Esophagus muscularis mucosa (tissue), 3 donors: ENCODE measurements at regions not wholly inside any gene's neighbourhood (a gene's known extent, or its start where the extent isn't known, plus 50 kb on each side); places are given as distances from the start of the nearest gene placed in this dataset.

ENCODE experiments used
- EP300 ChIP-seq: sonication (generic); formaldehyde crosslinking; IDR thresholded peaks from one replicate; pipeline ENCODE4 v1.6.1; 2017; ENCODE audit warnings: antibody characterized with exemption
- POLR2A ChIP-seq: fragments of 450-650 bp; IDR thresholded peaks from one replicate; pipeline ENCODE4 v1.6.1; 2017; ENCODE audit warnings: antibody characterized with exemption, moderate library complexity, mild to moderate bottlenecking, low read depth
- POLR2AphosphoS5 ChIP-seq, 2 donors: sonication (generic); formaldehyde crosslinking; IDR thresholded peaks; one replicate each; pipeline ENCODE4 v1.6.1; 2017; ENCODE audit warnings: antibody characterized with exemption in 2 of 2

DNA sequence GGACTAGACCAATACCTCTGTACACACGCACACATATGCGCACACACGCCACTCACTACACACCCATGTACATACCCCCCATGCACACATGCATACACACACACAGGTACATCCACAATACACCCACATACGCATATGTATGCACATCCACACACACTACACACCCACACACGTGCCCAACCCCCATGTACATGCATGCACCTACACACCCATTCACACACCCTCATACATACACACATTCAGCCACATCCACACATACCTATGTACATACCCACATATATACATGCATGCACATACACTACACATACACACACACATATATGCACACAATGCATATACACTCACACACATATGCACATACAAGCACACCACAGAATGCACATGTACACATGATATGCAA lies 107.1 kb downstream of the GADD45G start:
- no peak for TF ChIP-seq EP300
- TF ChIP-seq POLR2AphosphoS5 (IDR thresholded peaks at IDR 0.05) = no peak
- no peak for TF ChIP-seq POLR2A
